ENCODE measurements at regions not wholly inside any gene's neighbourhood (a gene's known extent, or its start where the extent isn't known, plus 50 kb on each side); places are given as distances from the start of the nearest gene placed in this dataset.
"Not testable (repeated sequence)": the region's sequence is repeated elsewhere in the genome, so short reads cannot be mapped to it uniquely, and the experiment has no call there.

- not testable (repeated sequence) for DNase-seq
Measured at GRCh38 chr5:62196532-62196931, 109.5 kb upstream of the KIF2A start.

- DNase-seq, result no peak
Measured at GRCh38 chr5:62197697-62198096, 108.3 kb upstream of the KIF2A start.

- no peak for DNase-seq
Measured at GRCh38 chr5:62198421-62198820, 107.6 kb upstream of the KIF2A start.

GRCh38 chr5:62199792-62200716, 106.0 kb upstream of the KIF2A start:
- DNase-seq, result no peak

GRCh38 chr5:62206150-62206829, 99.7 kb upstream of the KIF2A start:
- DNase-seq, result no peak

GRCh38 chr5:62208218-62208852, 97.7 kb upstream of the KIF2A start:
- DNase-seq, result no peak

GRCh38 chr5:62211405-62211804, 94.6 kb upstream of the KIF2A start:
- DNase-seq, result no peak

- DNase-seq, result no peak
Measured at GRCh38 chr5:62212648-62213047, 93.4 kb upstream of the KIF2A start.

GRCh38 chr5:62214701-62215100, 91.3 kb upstream of the KIF2A start:
- no peak for DNase-seq

- not testable (repeated sequence) for DNase-seq
Measured at GRCh38 chr5:62216603-62217002, 89.4 kb upstream of the KIF2A start.

- DNase-seq, result not testable (repeated sequence)
Measured at GRCh38 chr5:62217095-62217494, 88.9 kb upstream of the KIF2A start.

- DNase-seq, result not testable (repeated sequence)
Measured at GRCh38 chr5:62218860-62219259, 87.1 kb upstream of the KIF2A start.

GRCh38 chr5:62221881-62222280, 84.1 kb upstream of the KIF2A start:
- DNase-seq, result not testable (repeated sequence)

GRCh38 chr5:62222305-62222704, 83.7 kb upstream of the KIF2A start:
- not testable (repeated sequence) for DNase-seq

- not testable (repeated sequence) for DNase-seq
Measured at GRCh38 chr5:62223312-62223670, 82.7 kb upstream of the KIF2A start.

- not testable (repeated sequence) for DNase-seq
Measured at GRCh38 chr5:62224987-62225601, 80.9 kb upstream of the KIF2A start.

GRCh38 chr5:62230876-62231388, 75.1 kb upstream of the KIF2A start:
- DNase-seq, result not testable (repeated sequence)

GRCh38 chr5:62231576-62231975, 74.4 kb upstream of the KIF2A start:
- no peak for DNase-seq

- not testable (repeated sequence) for DNase-seq
Measured at GRCh38 chr5:62232218-62232617, 73.8 kb upstream of the KIF2A start.

- peak; percentile 20 for DNase-seq
Measured at GRCh38 chr5:62233083-62234046, 72.6 kb upstream of the KIF2A start.

GRCh38 chr5:62236593-62236992, 69.4 kb upstream of the KIF2A start:
- not testable (repeated sequence) for DNase-seq

GRCh38 chr5:62237944-62238343, 68.1 kb upstream of the KIF2A start:
- DNase-seq, result not testable (repeated sequence)

Data from NK-92 treated with Interleukin-12 subunit alpha and Interleukin-12 subunit beta, amount 100 ng/mL, for 24 hours (cell line).